ENCODE measurements at regions not wholly inside any gene's neighbourhood (a gene's known extent, or its start where the extent isn't known, plus 50 kb on each side); places are given as distances from the start of the nearest gene placed in this dataset.

- TF ChIP-seq CTCF (IDR thresholded peaks at IDR 0.05) (no peak), POLR2A (IDR thresholded peaks at IDR 0.05) (no peak)
Measured at GRCh38 chr16:6629110-6629509, 703.5 kb upstream of the RBFOX1 start.
